CD14-positive monocyte (primary cell): ENCODE measurements at regions not wholly inside any gene's neighbourhood (a gene's known extent, or its start where the extent isn't known, plus 50 kb on each side); places are given as distances from the start of the nearest gene placed in this dataset.
"Not testable (repeated sequence)": the region's sequence is repeated elsewhere in the genome, so short reads cannot be mapped to it uniquely, and the experiment has no call there.

ENCODE experiments used
- DNase-seq, 3 donors: peaks; one replicate each; pipeline ENCODE4 v3.0.0-alpha.2; 2011 to 2022
- H2AFZ ChIP-seq: 2 replicates; pipeline ENCODE4 v1.6.0; 2012; ENCODE audit warnings: mild to moderate bottlenecking, low read depth, low read length, inconsistent platforms; ENCODE audit not compliant: insufficient read depth, poor library complexity, severe bottlenecking
- H3K27ac ChIP-seq, 2 donors: 1 replicate in 1 of 2; 2 replicates in 1 of 2; pipeline ENCODE4 v1.5.1; 2012 to 2013; ENCODE audit warnings: low read length in 2 of 2, control low read depth in 1 of 2, inconsistent platforms in 1 of 2, low read depth in 1 of 2, mild to moderate bottlenecking in 1 of 2
- H3K27me3 ChIP-seq, 2 donors: one replicate each; pipeline versions ENCODE4 v1.6.0 to v1.6.1; 2011 to 2013; ENCODE audit warnings: low read length in 2 of 2; ENCODE audit not compliant: control insufficient read depth in 2 of 2, insufficient read depth in 2 of 2
- H3K36me3 ChIP-seq, 2 donors: replicated peaks in 1 of 2; 1 replicate in 1 of 2; 2 replicates in 1 of 2; pipeline versions ENCODE4 v1.5.1 to v1.6.1; 2012 to 2013; ENCODE audit warnings: low read length in 2 of 2, control low read depth in 1 of 2, inconsistent platforms in 1 of 2, mild to moderate bottlenecking in 1 of 2; ENCODE audit not compliant: insufficient read depth in 2 of 2, control insufficient read depth in 1 of 2
- H3K4me1 ChIP-seq, 2 donors: 1 replicate in 1 of 2; 2 replicates in 1 of 2; pipeline versions ENCODE4 v1.5.1 to v1.6.1; 2012 to 2013; ENCODE audit warnings: low read length in 2 of 2, control low read depth in 1 of 2, inconsistent platforms in 1 of 2, mild to moderate bottlenecking in 1 of 2, moderate library complexity in 1 of 2; ENCODE audit not compliant: insufficient read depth in 2 of 2, control insufficient read depth in 1 of 2
- H3K4me2 ChIP-seq: replicated peaks from 2 replicates; pipeline ENCODE3; 2012; ENCODE audit warnings: low read length, moderate library complexity, mild to moderate bottlenecking; ENCODE audit not compliant: poor library complexity, severe bottlenecking; ENCODE audit errors: extremely low read depth
- H3K4me3 ChIP-seq, 3 experiments: fragments of 200-600 bp in 1 of 3; sonication (generic) in 1 of 3; replicated peaks in 1 of 3; 1 replicate in 2 of 3; 2 replicates in 1 of 3; pipeline ENCODE4 v1.5.1; 2011 to 2013; ENCODE audit warnings: low read length in 3 of 3, mild to moderate bottlenecking in 3 of 3, control low read depth in 2 of 3, low read depth in 2 of 3, inconsistent platforms in 1 of 3, moderate library complexity in 1 of 3
- H3K79me2 ChIP-seq: 2 replicates; pipeline ENCODE4 v1.6.0; 2012; ENCODE audit warnings: mild to moderate bottlenecking, control low read depth, inconsistent platforms, low read length, moderate library complexity; ENCODE audit not compliant: insufficient read depth
- H3K9ac ChIP-seq: 2 replicates; pipeline ENCODE4 v1.6.0; 2017; ENCODE audit warnings: low read length, mild to moderate bottlenecking; ENCODE audit not compliant: insufficient read depth, poor library complexity, severe bottlenecking
- H3K9me3 ChIP-seq, 2 donors: replicated peaks in 1 of 2; 1 replicate in 1 of 2; 2 replicates in 1 of 2; pipeline versions ENCODE4 v1.5.1 to v1.6.1; 2012 to 2013; ENCODE audit warnings: low read length in 2 of 2, control low read depth in 1 of 2; ENCODE audit not compliant: control insufficient read depth in 1 of 2, insufficient read depth in 1 of 2
- H4K20me1 ChIP-seq: 2 replicates; pipeline ENCODE4 v1.6.0; 2012; ENCODE audit warnings: mild to moderate bottlenecking, low read length, control low read depth, moderate library complexity; ENCODE audit not compliant: insufficient read depth
- H3K27ac Mint-ChIP-seq, 7 donors: one replicate each; pipeline ENCODE4 v1.8.0; 2020; ENCODE audit warnings: mild to moderate bottlenecking in 7 of 7, mixed read lengths in 7 of 7, moderate library complexity in 6 of 7, inconsistent platforms in 2 of 7
- H3K27me3 Mint-ChIP-seq, 3 donors: one replicate each; pipeline ENCODE4 v1.8.0; 2021 to 2022; ENCODE audit warnings: low read depth in 3 of 3, mild to moderate bottlenecking in 3 of 3, mixed read lengths in 3 of 3, moderate library complexity in 3 of 3, inconsistent platforms in 1 of 3
- H3K36me3 Mint-ChIP-seq, 2 donors: one replicate each; pipeline ENCODE4 v1.8.0; 2020; ENCODE audit warnings: mixed read lengths in 2 of 2, inconsistent platforms in 1 of 2, mild to moderate bottlenecking in 1 of 2
- H3K4me1 Mint-ChIP-seq: one replicate; pipeline ENCODE4 v1.8.0; 2020; ENCODE audit warnings: mild to moderate bottlenecking, mixed read lengths
- H3K4me3 Mint-ChIP-seq, 2 donors: one replicate each; pipeline ENCODE4 v1.8.0; 2020; ENCODE audit warnings: mild to moderate bottlenecking in 2 of 2, mixed read lengths in 2 of 2, moderate library complexity in 1 of 2
- H3K9me3 Mint-ChIP-seq, 7 donors: one replicate each; pipeline ENCODE4 v1.8.0; 2020 to 2022; ENCODE audit warnings: mixed read lengths in 7 of 7, mild to moderate bottlenecking in 6 of 7, moderate library complexity in 6 of 7, inconsistent platforms in 2 of 7
- WGBS: methylation state at CpG from one replicate; pipeline ENCODE4 v1.1.5; 2013; ENCODE audit warnings: missing lambda C conversion rate; ENCODE audit not compliant: insufficient coverage; 5-methylcytosine and 5-hydroxymethylcytosine counted together
- intact Hi-C, 2 donors: fragments of 100-400 bp; cut with micrococcal nuclease; formaldehyde crosslinking; loops; one replicate each; pipeline versions ENCODE4 v1.15.0 to v1.15.1; 2023

- H3K36me3 Mint-ChIP-seq, intact Hi-C loops, H3K4me3 ChIP-seq, H3K9me3 ChIP-seq, H3K4me1 ChIP-seq, H3K4me3 Mint-ChIP-seq, H3K36me3 ChIP-seq, DNase-seq, H4K20me1 ChIP-seq, H3K27ac Mint-ChIP-seq, H3K9me3 Mint-ChIP-seq, H2AFZ ChIP-seq, H3K27ac ChIP-seq, H3K79me2 ChIP-seq, H3K27me3 Mint-ChIP-seq, H3K4me1 Mint-ChIP-seq, H3K9ac ChIP-seq, H3K27me3 ChIP-seq, H3K4me2 ChIP-seq: not testable (repeated sequence)
- WGBS = 70% methylated on average over 3 of the region's 5 CpGs
Observed at GRCh38 chr7:76851617-76852016, 180.5 kb downstream of the SPDYE17 start.

- H3K27me3 Mint-ChIP-seq, H3K27me3 ChIP-seq, H3K4me3 ChIP-seq, H3K9me3 Mint-ChIP-seq, intact Hi-C loops, DNase-seq, H3K27ac ChIP-seq, H3K36me3 Mint-ChIP-seq, H3K36me3 ChIP-seq, H3K27ac Mint-ChIP-seq, H3K9ac ChIP-seq, H3K9me3 ChIP-seq, H4K20me1 ChIP-seq, H3K79me2 ChIP-seq, H3K4me1 Mint-ChIP-seq, H2AFZ ChIP-seq, H3K4me3 Mint-ChIP-seq, H3K4me1 ChIP-seq, H3K4me2 ChIP-seq: not testable (repeated sequence)
- WGBS = no CpG with 5 or more reads among the region's 2 CpGs
Observed at GRCh38 chr7:76849887-76850563, 182.1 kb downstream of the SPDYE17 start.

- H3K79me2 ChIP-seq, H3K9ac ChIP-seq, H3K4me3 Mint-ChIP-seq, H3K4me3 ChIP-seq, H3K36me3 Mint-ChIP-seq, H3K9me3 ChIP-seq, H3K27me3 Mint-ChIP-seq, H4K20me1 ChIP-seq, intact Hi-C loops, H3K27ac ChIP-seq, H3K36me3 ChIP-seq, H3K4me1 ChIP-seq, H3K4me1 Mint-ChIP-seq, H2AFZ ChIP-seq, H3K27me3 ChIP-seq, H3K4me2 ChIP-seq, H3K27ac Mint-ChIP-seq, DNase-seq: not testable (repeated sequence)
- WGBS = no CpG with 5 or more reads among the region's 3 CpGs
- peaks cover 8 to 25% (median 15%) of the 10 kb centered on the region in 7 donors for H3K9me3 Mint-ChIP-seq
Observed at GRCh38 chr7:76839879-76840278, 192.3 kb downstream of the SPDYE17 start.

GRCh38 chr7:76839214-76839613, 192.9 kb downstream of the SPDYE17 start:
- H3K4me2 ChIP-seq, H3K36me3 Mint-ChIP-seq, H3K4me1 ChIP-seq, DNase-seq, H3K4me1 Mint-ChIP-seq, H3K27ac Mint-ChIP-seq, H2AFZ ChIP-seq, H3K36me3 ChIP-seq, H3K27me3 Mint-ChIP-seq, H3K79me2 ChIP-seq, H3K9me3 ChIP-seq, H3K27ac ChIP-seq, intact Hi-C loops, H3K4me3 Mint-ChIP-seq, H4K20me1 ChIP-seq, H3K27me3 ChIP-seq, H3K4me3 ChIP-seq, H3K9ac ChIP-seq: not testable (repeated sequence)
- peaks cover 8 to 25% (median 15%) of the 10 kb centered on the region in 7 donors for H3K9me3 Mint-ChIP-seq
- WGBS = no CpG with 5 or more reads among the region's 1 CpG
